ENCODE measurements at regions not wholly inside any gene's neighbourhood (a gene's known extent, or its start where the extent isn't known, plus 50 kb on each side); places are given as distances from the start of the nearest gene placed in this dataset.
A peak's percentile ranks its signal among the peaks of the same experiment; 100 is the strongest.
"Not testable (repeated sequence)": the region's sequence is repeated elsewhere in the genome, so short reads cannot be mapped to it uniquely, and the experiment has no call there.

- ATAC-seq = no peak
Observed at GRCh38 chr20:60160451-60161145, 202.4 kb downstream of the CDH26 start.

GRCh38 chr20:60167812-60168211, 209.6 kb downstream of the CDH26 start:
- no peak for ATAC-seq
- no peak for DNase-seq (ENCODE audit: low spot score)

More at GRCh38 chr20:60160451-60161145, 202.4 kb downstream of the CDH26 start:
- DNase-seq (ENCODE audit: low spot score) = no peak

- ATAC-seq (no peak), DNase-seq (ENCODE audit: low spot score) (no peak)
Observed at GRCh38 chr20:60168963-60169362, 210.7 kb downstream of the CDH26 start.

- no peak for ATAC-seq
- no peak for DNase-seq (ENCODE audit: low spot score)
Observed at GRCh38 chr20:60170116-60170515, 211.9 kb downstream of the CDH26 start.

GRCh38 chr20:60171313-60171712, 213.1 kb downstream of the CDH26 start:
- no peak for DNase-seq (ENCODE audit: low spot score)
- ATAC-seq = no peak

GRCh38 chr20:60171738-60172137, 213.5 kb downstream of the CDH26 start:
- DNase-seq (ENCODE audit: low spot score) (no peak), ATAC-seq (no peak)

- no peak for ATAC-seq
- DNase-seq (ENCODE audit: low spot score) = no peak
Observed at GRCh38 chr20:60172346-60172984, 214.2 kb downstream of the CDH26 start.

- DNase-seq (ENCODE audit: low spot score) (no peak), ATAC-seq (no peak)
Observed at GRCh38 chr20:60177080-60177479, 218.9 kb downstream of the CDH26 start.

- no peak for ATAC-seq
- DNase-seq (ENCODE audit: low spot score) = no peak
Observed at GRCh38 chr20:60180986-60181385, 222.8 kb downstream of the CDH26 start.

GRCh38 chr20:60186412-60186811, 228.2 kb downstream of the CDH26 start:
- no peak for ATAC-seq
- DNase-seq (ENCODE audit: low spot score) = no peak

- ATAC-seq = no peak
- DNase-seq (ENCODE audit: low spot score) = no peak
Observed at GRCh38 chr20:60187683-60188082, 229.5 kb downstream of the CDH26 start.

- DNase-seq (ENCODE audit: low spot score) = no peak
Observed at GRCh38 chr20:60191014-60191413, 232.8 kb downstream of the CDH26 start.

GRCh38 chr20:60192326-60192725, 234.1 kb downstream of the CDH26 start:
- DNase-seq (ENCODE audit: low spot score) (no peak), ATAC-seq (no peak)

More at GRCh38 chr20:60191014-60191413, 232.8 kb downstream of the CDH26 start:
- ATAC-seq = no peak

GRCh38 chr20:60199132-60199531, 240.9 kb downstream of the CDH26 start:
- not testable (repeated sequence) for DNase-seq (ENCODE audit: low spot score); ATAC-seq

- ATAC-seq (no peak), DNase-seq (ENCODE audit: low spot score) (no peak)
Observed at GRCh38 chr20:60199866-60200265, 241.6 kb downstream of the CDH26 start.

- no peak for ATAC-seq
- no peak for DNase-seq (ENCODE audit: low spot score)
Observed at GRCh38 chr20:60200305-60200918, 242.2 kb downstream of the CDH26 start.

- DNase-seq (ENCODE audit: low spot score) (no peak), ATAC-seq (no peak)
Observed at GRCh38 chr20:60201198-60201835, 243.1 kb downstream of the CDH26 start.

GRCh38 chr20:60202046-60202445, 243.8 kb downstream of the CDH26 start:
- ATAC-seq = no peak
- DNase-seq (ENCODE audit: low spot score) = no peak

GRCh38 chr20:60203451-60203850, 245.2 kb downstream of the CDH26 start:
- DNase-seq (ENCODE audit: low spot score) = no peak
- ATAC-seq = no peak

GRCh38 chr20:60204601-60205000, 246.4 kb downstream of the CDH26 start:
- ATAC-seq (no peak), DNase-seq (ENCODE audit: low spot score) (no peak)

GRCh38 chr20:60206259-60206658, 248.0 kb downstream of the CDH26 start:
- no peak for DNase-seq (ENCODE audit: low spot score)
- peak; percentile 38 for ATAC-seq

- ATAC-seq (no peak), DNase-seq (ENCODE audit: low spot score) (no peak)
Observed at GRCh38 chr20:60209048-60209447, 250.8 kb downstream of the CDH26 start.

Data from left lobe of liver (tissue), 2 donors.